HUDEP-2 (cell line): ENCODE measurements at regions not wholly inside any gene's neighbourhood (a gene's known extent, or its start where the extent isn't known, plus 50 kb on each side); places are given as distances from the start of the nearest gene placed in this dataset.
"Not testable (repeated sequence)": the region's sequence is repeated elsewhere in the genome, so short reads cannot be mapped to it uniquely, and the experiment has no call there.

Experiments
- DNase-seq, 76 experiments: peaks; one replicate each; lab custom pipeline; 2025; ENCODE audit not compliant: unreplicated experiment in 76 of 76; lab: John Stamatoyannopoulos, UW

DNA sequence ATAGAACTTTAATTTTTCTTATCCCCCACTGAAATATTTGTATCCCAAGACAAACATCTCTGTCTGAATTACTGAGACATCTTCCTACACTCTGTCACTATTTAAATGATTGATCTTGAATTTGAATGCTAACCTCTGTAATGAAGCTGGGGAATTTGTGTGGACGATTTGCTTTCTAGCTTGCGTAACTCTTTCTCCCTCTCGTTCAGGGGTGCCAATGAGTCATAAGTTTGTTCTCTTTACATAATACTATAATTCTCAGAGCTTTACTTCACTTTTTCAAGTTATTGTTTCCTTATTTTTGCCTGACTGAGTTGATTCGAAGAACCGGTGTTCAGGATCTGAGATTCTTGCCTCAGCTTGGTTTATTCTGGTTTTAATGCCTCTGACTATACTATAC, 783.3 kb upstream of the CADM2 start:
- no peak for DNase-seq

DNA sequence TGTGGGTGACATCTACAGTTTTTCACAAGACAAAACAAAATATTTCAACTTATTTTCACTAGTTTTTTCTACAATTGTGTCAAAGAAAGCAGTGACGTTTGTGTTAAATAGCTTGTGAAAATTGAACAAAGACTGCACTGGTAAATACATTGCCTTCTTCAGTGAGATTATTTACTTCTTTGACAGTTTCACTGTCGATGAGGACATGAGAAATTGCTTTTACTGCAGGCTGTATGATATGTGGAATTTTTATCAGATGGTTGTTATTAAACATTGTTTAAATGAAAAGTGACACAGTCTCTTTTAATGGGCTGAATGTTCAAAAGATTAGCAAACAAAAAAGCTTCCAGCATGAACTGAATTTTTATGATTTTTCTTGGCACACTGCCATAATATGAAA, 773.9 kb upstream of the CADM2 start:
- DNase-seq, result no peak

DNA sequence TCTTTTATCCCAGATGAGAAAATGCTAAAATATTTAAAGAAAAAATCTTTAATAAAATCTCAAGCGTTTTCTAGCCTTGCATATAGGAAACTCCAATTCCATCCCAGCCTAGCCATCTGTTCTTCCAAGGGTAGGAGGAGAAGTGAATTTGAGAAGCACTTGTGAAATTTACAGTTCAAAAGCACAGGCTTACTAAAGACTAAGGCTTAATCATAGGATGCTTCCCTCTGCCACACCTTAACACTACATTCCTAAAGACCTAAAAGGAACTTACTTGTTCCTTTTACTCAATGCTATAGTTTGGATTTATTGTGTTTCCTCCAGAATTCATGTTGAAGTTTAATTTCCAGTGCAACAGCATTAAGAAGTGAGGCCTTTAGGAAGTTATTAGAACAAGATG, 764.8 kb upstream of the CADM2 start:
- no peak for DNase-seq

DNA sequence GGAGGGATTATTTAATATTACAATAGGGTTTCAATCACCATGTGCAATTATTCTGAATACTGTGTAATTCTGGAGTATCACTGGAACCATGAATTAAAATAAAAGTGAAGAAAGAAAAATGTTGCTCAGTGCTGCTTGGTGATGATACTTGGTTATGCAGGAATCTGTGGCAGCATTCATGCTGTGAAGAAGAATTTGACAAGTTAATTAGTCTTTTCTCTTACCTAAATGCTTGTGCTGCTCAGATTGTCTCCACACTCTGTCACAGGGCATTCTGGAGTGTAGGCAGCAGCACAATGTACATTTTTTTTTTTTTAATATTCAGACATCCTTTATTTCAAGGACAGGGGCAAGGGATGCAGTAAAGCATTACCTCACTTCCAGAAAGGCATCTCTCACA, 749.3 kb upstream of the CADM2 start:
- no peak for DNase-seq

DNA sequence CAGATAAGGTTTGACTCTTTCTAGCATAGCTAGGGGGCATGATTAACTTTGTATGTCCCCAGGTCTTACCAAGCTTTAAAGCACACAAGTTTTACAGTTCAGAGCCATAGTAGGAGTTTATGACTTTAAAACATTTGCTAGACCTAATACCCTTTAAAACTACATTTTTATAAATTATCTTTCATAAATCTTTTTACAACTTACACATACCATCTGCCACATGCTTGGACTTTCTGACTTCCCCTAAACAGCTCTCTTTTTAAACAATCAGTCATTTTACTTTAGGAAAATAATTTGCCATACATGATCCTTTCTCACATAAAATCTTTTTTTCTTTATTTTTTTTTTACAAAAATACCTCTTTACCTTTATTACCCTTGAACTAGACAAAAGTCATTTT, 735.3 kb upstream of the CADM2 start:
- no peak for DNase-seq

DNA sequence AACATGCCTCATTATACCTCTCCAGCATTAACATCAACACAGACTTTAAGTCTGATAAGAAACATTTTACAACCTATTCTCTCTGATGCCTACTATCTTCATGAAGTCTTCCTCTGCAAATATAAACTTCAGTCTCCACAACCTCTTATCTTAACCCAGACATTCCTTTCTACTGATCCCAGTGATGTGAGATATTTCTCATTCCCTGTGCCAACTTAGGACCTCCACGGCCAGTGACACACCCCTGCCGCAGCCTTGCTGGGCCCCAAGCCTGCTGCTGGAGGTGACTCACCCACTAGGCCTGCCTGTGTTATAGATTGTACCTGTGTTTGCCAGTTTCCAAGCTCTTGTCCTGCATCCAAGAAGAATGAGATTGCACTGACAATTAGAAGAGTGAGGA, 734.5 kb upstream of the CADM2 start:
- DNase-seq, result peak in 2 of 76 experiments; percentile 5 to 11

DNA sequence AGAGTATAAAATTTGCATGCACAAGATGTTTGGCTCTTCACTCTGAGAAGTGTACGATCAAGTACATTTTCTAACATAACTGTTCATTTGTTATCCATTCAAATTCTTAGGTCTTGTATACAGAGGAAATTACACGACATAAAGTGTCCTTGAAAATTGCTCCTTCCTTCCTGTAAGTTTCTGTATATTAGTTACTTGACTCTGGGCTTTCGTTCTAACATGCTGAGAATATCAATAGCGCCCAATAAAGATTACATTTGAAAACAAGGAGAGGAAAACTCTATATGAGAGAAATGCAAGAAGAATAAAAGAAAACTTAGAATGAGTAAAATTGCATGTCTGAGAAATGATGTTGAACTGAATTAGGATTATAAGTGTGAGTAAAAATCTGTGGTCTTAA, 722.5 kb upstream of the CADM2 start:
- DNase-seq, result no peak

DNA sequence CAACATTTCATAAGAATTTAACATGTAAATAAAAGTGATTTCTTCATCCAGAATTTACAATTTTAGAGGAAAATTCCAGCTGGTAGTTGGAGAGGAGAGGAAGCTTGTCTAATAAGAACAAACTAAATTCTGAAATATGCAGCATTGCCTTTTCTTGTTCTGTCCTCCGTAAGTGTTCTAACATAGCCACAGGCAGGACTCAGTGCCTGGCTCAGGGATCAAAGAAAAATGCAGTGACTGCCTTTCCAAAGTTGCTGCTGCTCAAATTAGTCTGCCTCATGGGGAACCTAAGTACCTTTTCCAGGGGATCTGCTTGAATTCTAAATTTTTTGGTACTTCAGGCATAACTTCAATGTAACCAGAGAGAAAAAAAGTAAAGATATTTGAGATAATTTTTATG, 713.0 kb upstream of the CADM2 start:
- DNase-seq, result no peak

DNA sequence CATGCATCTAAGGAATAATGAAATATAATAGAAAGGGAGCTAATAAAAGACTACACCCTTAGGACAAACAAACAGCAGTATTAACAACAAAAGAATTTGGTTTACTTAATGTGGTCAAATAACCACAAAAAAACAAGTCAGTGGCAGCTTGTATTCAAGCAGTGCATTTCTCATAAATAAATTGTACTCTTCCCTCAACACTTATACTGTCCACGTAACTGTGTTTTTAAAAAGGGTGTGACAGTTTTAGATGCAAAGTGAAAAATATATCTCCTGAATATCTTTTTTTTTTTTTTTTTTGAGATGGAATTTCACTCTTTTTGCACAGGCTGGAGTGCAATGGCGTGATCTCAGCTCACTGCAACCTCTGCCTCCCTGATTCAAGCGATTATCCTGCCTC, 698.2 kb upstream of the CADM2 start:
- DNase-seq, result no peak

DNA sequence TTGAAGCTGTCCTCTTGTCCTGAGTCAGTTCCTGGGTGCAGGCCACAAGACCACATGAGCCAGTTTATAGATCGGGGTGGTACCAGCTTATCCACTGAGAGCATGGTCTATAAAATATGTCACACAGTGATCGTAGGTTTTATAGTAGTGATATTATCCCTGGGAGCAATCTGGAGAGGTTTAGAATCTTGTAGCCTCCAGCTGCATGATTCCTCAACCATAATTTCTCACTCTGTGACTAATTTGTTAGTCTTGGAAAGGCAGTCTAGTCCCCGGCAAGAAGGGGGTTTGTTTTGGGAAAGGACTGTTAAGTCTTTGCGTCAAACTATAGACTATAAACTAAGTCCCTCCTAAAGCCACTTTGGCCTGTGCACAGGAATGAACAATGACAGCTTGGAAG, 693.0 kb upstream of the CADM2 start:
- no peak for DNase-seq

DNA sequence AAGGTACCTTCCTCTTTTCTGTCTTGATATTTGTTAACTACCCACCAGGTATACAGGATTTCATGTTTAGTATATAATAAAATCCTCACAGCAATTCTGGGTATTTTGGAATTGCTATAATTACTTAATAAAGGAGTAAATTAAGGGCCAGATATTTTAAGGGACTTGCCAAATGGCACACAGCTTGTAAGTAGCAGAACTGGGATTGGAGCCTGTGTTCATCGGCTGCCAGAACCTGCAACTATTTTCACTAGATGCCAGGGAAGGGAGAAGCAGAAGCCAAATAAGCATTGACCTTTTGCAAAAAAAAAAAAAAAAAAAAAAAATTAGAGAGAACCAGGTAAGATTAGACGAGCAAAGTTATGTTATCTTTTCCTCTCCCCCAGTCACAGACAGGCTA, 683.3 kb upstream of the CADM2 start:
- no peak for DNase-seq

DNA sequence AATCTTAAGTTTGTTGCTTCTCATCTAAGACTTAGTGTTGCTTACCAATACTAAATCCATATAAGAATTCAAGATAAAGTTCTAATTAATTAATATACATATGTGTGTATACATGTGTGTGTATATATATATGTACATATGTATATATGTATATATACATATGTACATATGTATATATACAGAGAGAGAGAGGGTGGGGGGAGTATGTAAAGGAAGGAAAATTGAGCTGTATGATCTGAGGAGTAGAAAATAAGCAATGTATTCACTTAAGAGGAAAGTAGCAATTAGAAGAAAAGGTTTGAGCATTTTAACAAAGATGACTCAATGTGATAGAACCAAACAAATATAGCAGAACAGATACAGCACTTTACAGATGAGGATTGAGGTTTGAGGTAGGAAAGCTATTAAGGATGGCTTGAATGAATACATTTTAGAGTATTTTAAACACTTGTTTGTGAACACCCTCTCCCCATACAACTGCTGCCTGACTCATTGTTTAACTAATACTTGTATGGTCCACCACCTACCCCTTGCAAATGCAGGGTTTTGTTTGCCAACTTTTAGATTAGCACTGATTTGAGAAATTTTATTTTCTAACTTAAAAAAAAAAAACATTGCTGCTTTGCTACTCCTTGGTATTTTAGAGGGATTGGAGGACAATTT, 681.1 kb upstream of the CADM2 start:
- DNase-seq, result no peak

DNA sequence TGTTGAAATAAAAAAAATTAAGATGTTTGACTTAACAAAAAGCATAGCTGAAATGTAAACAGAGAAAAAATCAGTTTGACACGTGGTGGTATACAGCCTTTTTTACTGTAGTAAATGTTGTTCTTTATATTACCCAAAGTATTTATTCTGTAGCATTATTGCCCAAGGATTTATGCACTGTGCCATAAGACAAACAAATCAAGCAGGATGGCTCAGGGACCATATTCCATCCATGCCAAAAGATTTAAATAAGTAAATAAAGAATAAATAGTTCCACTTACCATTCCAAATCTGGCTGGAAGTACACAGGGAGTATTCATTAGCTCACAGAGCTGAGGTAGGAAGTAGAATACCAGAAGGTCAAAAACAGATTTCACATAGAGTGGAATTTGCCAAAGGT, 666.7 kb upstream of the CADM2 start:
- DNase-seq, result no peak

DNA sequence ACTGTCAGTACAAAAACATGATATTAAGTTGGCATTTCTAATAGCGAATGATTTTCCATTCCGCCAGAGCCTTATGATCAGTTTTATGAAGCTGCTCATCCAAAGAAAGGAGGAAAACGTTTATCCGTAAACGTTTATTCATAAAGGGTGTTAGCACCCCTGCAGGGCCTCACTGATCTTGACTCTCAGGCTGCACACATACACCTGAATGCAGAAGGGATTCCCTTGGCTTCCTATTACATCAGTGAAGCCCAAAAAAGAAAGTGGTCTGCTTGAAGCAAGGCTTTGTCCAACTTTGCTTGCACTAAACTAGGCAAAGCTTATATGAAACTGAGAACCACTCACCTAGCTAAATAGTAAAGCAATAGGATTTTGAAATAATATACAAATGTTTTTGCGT, 659.5 kb upstream of the CADM2 start:
- no peak for DNase-seq

DNA sequence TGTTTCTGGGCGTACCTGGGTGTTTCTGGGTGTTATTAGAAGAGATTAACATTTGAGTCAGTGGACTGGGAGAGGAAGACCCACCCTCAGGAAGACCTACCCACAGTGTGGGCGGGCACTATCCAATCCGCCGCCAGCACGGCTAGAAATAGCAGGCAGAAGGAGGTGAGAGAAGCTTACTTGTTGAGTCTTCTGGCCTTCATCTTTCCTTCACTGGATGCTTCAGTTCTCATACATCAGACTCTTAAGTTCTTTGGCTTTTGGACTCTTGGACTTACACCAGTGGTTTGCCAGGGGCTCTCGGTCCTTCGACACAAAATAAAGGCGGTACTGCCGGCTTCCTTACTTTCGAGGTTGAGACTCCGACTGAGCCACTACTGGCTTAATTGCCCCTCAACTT, 654.6 kb upstream of the CADM2 start:
- no peak for DNase-seq

DNA sequence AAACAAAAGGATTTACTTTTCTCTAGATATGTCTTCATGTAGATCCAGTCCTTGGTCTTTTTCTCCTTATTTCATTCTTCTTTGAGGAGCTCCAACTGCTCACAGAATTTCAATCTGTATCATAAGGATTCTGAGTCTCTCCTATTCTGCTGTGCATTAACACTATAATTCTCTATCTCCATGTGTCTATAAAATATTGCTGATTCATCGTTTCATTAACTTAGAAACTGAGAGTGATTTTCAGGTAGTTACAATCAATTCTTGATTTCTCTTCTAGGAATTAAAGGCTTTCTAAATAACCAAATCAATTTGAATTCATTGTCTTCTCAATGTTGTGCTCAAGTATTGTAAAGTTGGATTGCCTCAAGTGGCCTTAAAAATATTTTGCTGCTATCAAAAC, 651.5 kb upstream of the CADM2 start:
- no peak for DNase-seq

DNA sequence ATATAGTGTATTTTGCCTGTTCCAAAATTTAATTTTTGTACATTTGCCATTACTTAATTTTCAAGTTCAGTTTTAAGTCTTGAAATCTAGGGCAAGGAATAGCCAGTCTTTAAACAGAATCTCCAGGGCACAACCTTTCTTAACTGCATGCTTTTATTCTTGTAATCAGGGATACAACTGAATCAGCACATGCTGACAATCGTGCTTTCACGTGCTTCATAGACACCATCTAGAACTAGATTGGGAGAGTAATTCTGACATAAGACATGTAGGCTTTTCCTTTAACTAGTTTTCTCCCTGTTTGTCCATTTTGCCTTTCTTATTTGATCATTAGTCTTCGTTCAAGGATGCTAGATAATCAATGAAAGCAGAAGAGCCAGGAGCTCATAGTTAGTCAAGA, 650.4 kb upstream of the CADM2 start:
- DNase-seq, result no peak

DNA sequence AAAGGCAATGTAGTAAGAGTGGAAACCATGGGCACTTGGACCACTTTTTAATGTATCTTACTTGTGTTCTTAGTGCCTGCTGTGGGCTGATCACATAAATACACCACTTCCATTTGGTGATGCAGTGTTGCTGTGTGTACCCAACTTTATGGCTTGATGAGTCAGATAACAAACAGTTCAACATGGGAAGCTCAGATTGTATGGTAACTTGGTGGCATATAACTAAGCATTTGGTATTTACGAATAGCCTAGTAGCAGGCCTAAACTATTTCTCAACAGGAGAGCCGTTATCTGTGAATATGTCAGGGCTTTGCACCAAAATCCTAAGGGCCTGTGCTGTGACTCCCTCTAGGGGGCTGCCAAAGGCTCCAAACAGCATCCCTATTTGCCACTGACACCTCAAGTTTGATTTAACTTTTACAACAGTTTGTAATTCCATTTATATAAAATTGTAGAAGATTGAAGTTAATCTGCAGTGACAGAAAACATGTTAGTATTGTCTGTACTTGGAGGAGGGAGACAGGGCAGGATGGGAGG, 640.4 kb upstream of the CADM2 start:
- no peak for DNase-seq

DNA sequence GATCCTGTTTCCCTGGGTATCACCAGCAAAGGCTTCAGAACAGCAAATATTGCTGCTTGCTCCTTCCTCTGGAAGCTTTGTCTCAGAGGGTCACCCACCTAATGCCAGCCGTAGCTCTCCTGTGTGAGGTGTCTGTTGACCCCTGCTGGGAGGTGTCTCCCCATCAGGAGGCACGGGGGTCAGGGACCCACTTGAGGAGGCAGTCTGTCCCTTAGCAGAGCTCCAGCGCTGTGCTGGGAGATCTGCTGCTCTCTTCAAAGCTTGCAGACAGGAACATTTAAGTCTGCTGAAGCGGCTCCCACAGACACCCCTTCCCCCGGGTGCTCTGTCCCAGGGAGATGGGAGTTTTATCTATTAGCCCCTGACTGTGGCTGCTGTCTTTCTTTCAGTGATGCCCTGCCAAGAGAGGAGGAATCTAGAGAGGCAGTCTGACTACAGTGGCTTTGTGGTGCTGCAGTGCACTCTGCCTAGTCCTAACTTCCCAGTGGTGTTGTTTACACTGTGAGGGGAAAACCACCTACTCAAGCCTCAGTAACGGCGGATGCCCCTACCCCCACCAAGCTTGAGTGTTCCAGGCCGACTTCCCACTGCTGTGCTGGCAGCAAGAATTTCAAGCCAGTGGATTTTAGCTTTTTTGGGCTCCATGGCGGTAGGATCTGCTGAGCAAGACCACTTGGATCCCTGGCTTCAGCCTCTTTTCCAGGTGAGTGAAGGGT, 593.1 kb upstream of the CADM2 start:
- not testable (repeated sequence) for DNase-seq
